SU-DHL-6 (cell line): ENCODE measurements at regions not wholly inside any gene's neighbourhood (a gene's known extent, or its start where the extent isn't known, plus 50 kb on each side); places are given as distances from the start of the nearest gene placed in this dataset.

Experiments
- CTCF ChIP-seq: fragments of 200-600 bp; sonication (generic); IDR thresholded peaks from one replicate; pipeline ENCODE4 v1.5.1; 2017; ENCODE audit warnings: antibody characterized with exemption, mild to moderate bottlenecking, low read length, moderate library complexity; ENCODE audit not compliant: insufficient read depth, poor library complexity, severe bottlenecking
- EZH2phosphoT487 ChIP-seq: fragments of 200-600 bp; sonication (generic), shearing (Covaris generic); conservative IDR thresholded peaks from 2 replicates; pipeline ENCODE4 v1.6.1; 2018; ENCODE audit warnings: mild to moderate bottlenecking, antibody characterized with exemption, low read length, moderate library complexity, mixed read lengths

- TF ChIP-seq CTCF = no peak
- no peak for TF ChIP-seq EZH2phosphoT487
These were observed 74.9 kb upstream of the AGAP1 start for GRCh38 chr2:235418918-235419317.
